HepG2 (cell line): ENCODE measurements at regions not wholly inside any gene's neighbourhood (a gene's known extent, or its start where the extent isn't known, plus 50 kb on each side); places are given as distances from the start of the nearest gene placed in this dataset.

Experiments used
- ATAC-seq: fragments of 200-7000 bp; cut with Tn5 transposase; 3 replicates; pipeline ENCODE4 v1.9.1; 2020; ENCODE audit warnings: mild to moderate bottlenecking, moderate library complexity
- BruUV-seq: library from RNA; stranded (reverse); fragments of 400-500 nt; replicated peaks from 2 replicates; lab custom pipeline; 2021; lab: Mats Ljungman, UMichigan
- CTCF ChIA-PET: fragments of 300-600 bp; formaldehyde crosslinking; extraction: SDS; loops from one replicate; lab custom pipeline; 2021; ENCODE audit warnings: low total read pairs, inconsistent platforms, low intra/inter-chr PET ratio; lab: Yijun Ruan, JAX
- POLR2A ChIA-PET: fragments of 350-600 bp; sonication (Branson Sonifier 250); formaldehyde crosslinking; loops from one replicate; lab custom pipeline; 2020; ENCODE audit warnings: antibody characterized with exemption, inconsistent platforms; lab: Yijun Ruan, JAX
- DNase-seq: peaks from one replicate; pipeline ENCODE4 v3.0.0-alpha.2; 2015; ENCODE audit warnings: low spot score
- FAIRE-seq: peaks from 3 replicates; lab custom pipeline; 2011; peaks lifted over from hg19 to GRCh38; lab: Jason Lieb, UNC
- H2AFZ ChIP-seq: one replicate; pipeline ENCODE4 v1.6.1; 2011; ENCODE audit warnings: low read length, inconsistent platforms
- H3K27ac ChIP-seq: fragments of 300-600 bp; 3 replicates; pipeline ENCODE4 v1.8.0; 2011; ENCODE audit warnings: mixed run types, mild to moderate bottlenecking, mixed read lengths, low read length, inconsistent platforms; ENCODE audit not compliant: insufficient read depth; ENCODE audit errors: extremely low read length
- H3K27me3 ChIP-seq, 2 experiments: fragments of 200-600 bp in 1 of 2; 2 replicates in 1 of 2; 3 replicates in 1 of 2; pipeline versions ENCODE4 v1.6.0 to v1.8.0; 2011; ENCODE audit warnings: low read length in 2 of 2, mild to moderate bottlenecking in 2 of 2, moderate library complexity in 2 of 2, inconsistent platforms in 1 of 2; ENCODE audit not compliant: insufficient read depth in 2 of 2, control insufficient read depth in 1 of 2
- H3K36me3 ChIP-seq, 2 experiments: fragments of 200-600 bp in 1 of 2; replicated peaks in 1 of 2; 2 replicates in 1 of 2; 3 replicates in 1 of 2; pipeline versions ENCODE4 v1.5.1 to v1.8.0; 2011; ENCODE audit warnings: low read length in 2 of 2, inconsistent platforms in 1 of 2; ENCODE audit not compliant: insufficient read depth in 2 of 2, control insufficient read depth in 1 of 2
- H3K4me1 ChIP-seq: 2 replicates; pipeline ENCODE4 v1.5.1; 2012; ENCODE audit warnings: low read length, inconsistent platforms; ENCODE audit not compliant: insufficient read depth
- H3K4me2 ChIP-seq: 2 replicates; pipeline ENCODE4 v1.6.0; 2011; ENCODE audit warnings: low read depth, low read length, inconsistent platforms
- H3K4me3 ChIP-seq, 3 experiments: fragments of 200-600 bp in 1 of 3; sonication (generic), shearing (Covaris generic) in 1 of 3; replicated peaks in 1 of 3; 2 replicates each; pipeline ENCODE4 v1.5.1; 2011 to 2016; ENCODE audit warnings: low read length in 3 of 3, inconsistent platforms in 2 of 3, low read depth in 2 of 3, mild to moderate bottlenecking in 2 of 3, control low read depth in 1 of 3, mixed read lengths in 1 of 3; ENCODE audit not compliant: insufficient read depth in 1 of 3
- H3K79me2 ChIP-seq: one replicate; pipeline ENCODE4 v1.6.1; 2011; ENCODE audit warnings: low read length, inconsistent platforms; ENCODE audit not compliant: insufficient read depth
- H3K9ac ChIP-seq: 2 replicates; pipeline ENCODE4 v1.6.0; 2011; ENCODE audit warnings: mild to moderate bottlenecking, low read depth, low read length, inconsistent platforms; ENCODE audit not compliant: insufficient read depth
- H3K9me3 ChIP-seq: 2 replicates; pipeline ENCODE4 v1.5.1; 2012; ENCODE audit warnings: mild to moderate bottlenecking, low read length
- H4K20me1 ChIP-seq: 2 replicates; pipeline ENCODE4 v1.6.0; 2011; ENCODE audit warnings: inconsistent platforms, mild to moderate bottlenecking, low read length, moderate library complexity; ENCODE audit not compliant: insufficient read depth
- CHD4 ChIP-seq: fragments of 200-600 bp; sonication (generic); IDR thresholded peaks from 2 replicates; pipeline ENCODE4 v1.7.0; 2017; ENCODE audit warnings: mild to moderate bottlenecking, low read length, borderline replicate concordance
- NFIC ChIP-seq: IDR thresholded peaks from 2 replicates; pipeline ENCODE4 v1.6.1; 2012; ENCODE audit warnings: mild to moderate bottlenecking, low read length, inconsistent platforms
- PRMT3 ChIP-seq: sonication (generic); formaldehyde crosslinking; IDR thresholded peaks from 2 replicates; pipeline ENCODE4 v1.8.1; 2022; ENCODE audit warnings: low read depth, mild to moderate bottlenecking, moderate library complexity, missing genetic modification reagents, borderline replicate concordance
- ZNF101 ChIP-seq: sonication (generic); formaldehyde crosslinking; IDR thresholded peaks from 2 replicates; pipeline ENCODE4 v1.4.0; 2020; ENCODE audit warnings: mild to moderate bottlenecking, low read depth, missing genetic modification reagents, borderline replicate concordance
- ZNF382 ChIP-seq: sonication (generic); formaldehyde crosslinking; IDR thresholded peaks from 2 replicates; pipeline ENCODE4 v1.5.0; 2020; ENCODE audit warnings: missing genetic modification reagents, mild to moderate bottlenecking, borderline replicate concordance
- ZNF558 ChIP-seq: sonication (generic); formaldehyde crosslinking; IDR thresholded peaks from 2 replicates; pipeline ENCODE4 v1.9.0; 2022; ENCODE audit warnings: mild to moderate bottlenecking, missing genetic modification reagents, borderline replicate concordance
- ZSCAN22 ChIP-seq: sonication (generic); formaldehyde crosslinking; IDR thresholded peaks from 2 replicates; pipeline ENCODE4 v1.4.0; 2020; ENCODE audit warnings: mild to moderate bottlenecking, missing genetic modification reagents
- WGBS: methylation state at CpG from one replicate; pipeline ENCODE4 v1.1.6; 2017; ENCODE audit warnings: low lambda C conversion rate; 5-methylcytosine and 5-hydroxymethylcytosine counted together
- in situ Hi-C: cut with HindIII; loops from 2 replicates; pipeline ENCODE4 v1.10.0; 2017; ENCODE audit warnings: low pct_unique_long_range_greater_than_20kb; ENCODE audit not compliant: extremely low pct_ligation_motif_present
- intact Hi-C: fragments of 100-400 bp; cut with micrococcal nuclease; formaldehyde crosslinking; loops from one replicate; pipeline ENCODE4 v1.10.0; 2022; ENCODE audit not compliant: unreplicated experiment
- TF ChIP-seq, protein P1 (sequence below): sonication (generic); formaldehyde crosslinking; IDR thresholded peaks from 2 replicates; pipeline ENCODE4 v1.5.0; 2020; ENCODE audit warnings: mild to moderate bottlenecking, missing genetic modification reagents
- TF ChIP-seq, protein P2 (sequence below): sonication (generic); formaldehyde crosslinking; IDR thresholded peaks from 2 replicates; pipeline ENCODE4 v1.5.0; 2020; ENCODE audit warnings: mild to moderate bottlenecking, missing genetic modification reagents

DNA sequence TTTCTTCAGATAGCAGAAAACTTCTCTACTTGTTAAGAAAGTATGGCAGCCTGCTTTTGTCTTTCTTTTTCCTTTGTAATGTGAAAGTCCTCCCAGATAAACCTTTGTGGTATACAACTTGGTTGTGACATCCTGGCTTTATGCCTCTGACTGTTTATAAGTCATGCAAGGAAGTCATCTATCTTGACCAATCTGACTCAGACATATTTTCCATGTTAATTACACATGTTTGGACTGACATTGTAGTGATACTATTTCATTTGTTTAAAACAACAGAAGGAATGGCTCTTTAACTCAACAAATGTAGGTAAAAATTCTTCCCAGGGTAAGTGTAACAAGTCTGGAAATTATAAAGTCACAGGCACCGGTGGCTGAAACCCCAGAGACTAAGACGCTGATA is 341.6 kb upstream of the MEOX2 start (continued):
- TF ChIP-seq, protein P1, sequence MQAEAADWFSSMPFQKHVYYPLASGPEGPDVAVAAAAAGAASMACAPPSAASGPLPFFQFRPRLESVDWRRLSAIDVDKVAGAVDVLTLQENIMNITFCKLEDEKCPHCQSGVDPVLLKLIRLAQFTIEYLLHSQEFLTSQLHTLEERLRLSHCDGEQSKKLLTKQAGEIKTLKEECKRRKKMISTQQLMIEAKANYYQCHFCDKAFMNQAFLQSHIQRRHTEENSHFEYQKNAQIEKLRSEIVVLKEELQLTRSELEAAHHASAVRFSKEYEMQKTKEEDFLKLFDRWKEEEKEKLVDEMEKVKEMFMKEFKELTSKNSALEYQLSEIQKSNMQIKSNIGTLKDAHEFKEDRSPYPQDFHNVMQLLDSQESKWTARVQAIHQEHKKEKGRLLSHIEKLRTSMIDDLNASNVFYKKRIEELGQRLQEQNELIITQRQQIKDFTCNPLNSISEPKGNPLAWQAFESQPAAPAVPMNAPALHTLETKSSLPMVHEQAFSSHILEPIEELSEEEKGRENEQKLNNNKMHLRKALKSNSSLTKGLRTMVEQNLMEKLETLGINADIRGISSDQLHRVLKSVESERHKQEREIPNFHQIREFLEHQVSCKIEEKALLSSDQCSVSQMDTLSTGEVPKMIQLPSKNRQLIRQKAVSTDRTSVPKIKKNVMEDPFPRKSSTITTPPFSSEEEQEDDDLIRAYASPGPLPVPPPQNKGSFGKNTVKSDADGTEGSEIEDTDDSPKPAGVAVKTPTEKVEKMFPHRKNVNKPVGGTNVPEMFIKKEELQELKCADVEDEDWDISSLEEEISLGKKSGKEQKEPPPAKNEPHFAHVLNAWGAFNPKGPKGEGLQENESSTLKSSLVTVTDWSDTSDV (CRISPR knock-in tag) = no peak

DNA sequence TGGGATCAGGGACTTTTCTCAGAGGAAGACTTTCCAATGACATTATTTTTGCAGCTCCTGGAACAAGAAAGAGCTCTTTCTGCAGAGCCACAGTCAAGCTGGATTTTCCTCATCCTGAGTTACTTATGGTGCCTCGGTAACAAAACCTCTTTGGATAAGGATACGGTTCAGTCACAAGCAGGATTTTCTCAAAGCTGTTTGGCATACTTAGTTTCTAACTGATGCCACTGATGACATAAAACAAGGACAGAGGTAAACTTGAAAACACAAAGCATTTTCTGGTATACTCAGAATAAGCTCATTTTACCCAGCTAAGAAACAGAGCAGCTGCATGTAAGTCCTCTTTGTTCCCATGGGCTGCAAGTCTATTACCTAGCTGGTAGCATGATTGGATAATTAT is 340.9 kb upstream of the MEOX2 start:
- no TSS peak for BruUV-seq
- DNase-seq (no peak), FAIRE-seq (no peak), ATAC-seq (no peak)
- POLR2A ChIA-PET = no interaction called here
- Histone ChIP-seq H2AFZ (no peak overlapping the region), H3K79me2 (no peaks in the 10 kb centered on the region), H3K4me2 (no peak overlapping the region), H4K20me1 (no peaks in the 10 kb centered on the region), H3K27ac (no peak overlapping the region), H3K9me3 (no peaks in the 10 kb centered on the region; the same call in 1 of the 2 replicates), H3K27me3 (no peaks in the 10 kb centered on the region), H3K4me3 (no peak overlapping the region), H3K4me1 (no peaks in the 10 kb centered on the region), H3K9ac (no peak overlapping the region), H3K36me3 (no peaks in the 10 kb centered on the region)
- CTCF ChIA-PET = no interaction called here
- intact Hi-C loops = no loop called here
- 64% methylated on average over 2 of the region's 2 CpGs for WGBS
- in situ Hi-C loops = no loop called here
- TF ChIP-seq ZSCAN22 (CRISPR knock-in tag) = no peak
- no peak for TF ChIP-seq PRMT3 (CRISPR knock-in tag)
- no peak for TF ChIP-seq CHD4
- no peak for TF ChIP-seq ZNF101 (CRISPR knock-in tag)
- TF ChIP-seq, protein P2, sequence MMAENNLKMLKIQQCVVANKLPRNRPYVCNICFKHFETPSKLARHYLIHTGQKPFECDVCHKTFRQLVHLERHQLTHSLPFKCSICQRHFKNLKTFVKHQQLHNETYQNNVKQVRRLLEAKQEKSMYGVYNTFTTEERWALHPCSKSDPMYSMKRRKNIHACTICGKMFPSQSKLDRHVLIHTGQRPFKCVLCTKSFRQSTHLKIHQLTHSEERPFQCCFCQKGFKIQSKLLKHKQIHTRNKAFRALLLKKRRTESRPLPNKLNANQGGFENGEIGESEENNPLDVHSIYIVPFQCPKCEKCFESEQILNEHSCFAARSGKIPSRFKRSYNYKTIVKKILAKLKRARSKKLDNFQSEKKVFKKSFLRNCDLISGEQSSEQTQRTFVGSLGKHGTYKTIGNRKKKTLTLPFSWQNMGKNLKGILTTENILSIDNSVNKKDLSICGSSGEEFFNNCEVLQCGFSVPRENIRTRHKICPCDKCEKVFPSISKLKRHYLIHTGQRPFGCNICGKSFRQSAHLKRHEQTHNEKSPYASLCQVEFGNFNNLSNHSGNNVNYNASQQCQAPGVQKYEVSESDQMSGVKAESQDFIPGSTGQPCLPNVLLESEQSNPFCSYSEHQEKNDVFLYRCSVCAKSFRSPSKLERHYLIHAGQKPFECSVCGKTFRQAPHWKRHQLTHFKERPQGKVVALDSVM (CRISPR knock-in tag) = no peak
- no peak for TF ChIP-seq NFIC
- no peak for TF ChIP-seq ZNF558
- no peak for TF ChIP-seq ZNF382 (CRISPR knock-in tag)
